ENCODE measurements at regions not wholly inside any gene's neighbourhood (a gene's known extent, or its start where the extent isn't known, plus 50 kb on each side); places are given as distances from the start of the nearest gene placed in this dataset.

- H3K36me3 Mint-ChIP-seq (ENCODE audit: low read depth): no peaks in the 10 kb centered on the region
- no peaks in the 10 kb centered on the region for H3K27me3 Mint-ChIP-seq
- H3K27ac Mint-ChIP-seq: no peak overlapping the region
- no peaks in the 10 kb centered on the region for H3K4me1 Mint-ChIP-seq (ENCODE audit: low read depth)
- H3K4me3 Mint-ChIP-seq: no peak overlapping the region
- H3K9me3 Mint-ChIP-seq: no peaks in the 10 kb centered on the region
- intact Hi-C loops (cut with micrococcal nuclease): no loop called here
Measured at GRCh38 chr9:82722561-82722960, 340.4 kb downstream of the RASEF start.

DNA sequence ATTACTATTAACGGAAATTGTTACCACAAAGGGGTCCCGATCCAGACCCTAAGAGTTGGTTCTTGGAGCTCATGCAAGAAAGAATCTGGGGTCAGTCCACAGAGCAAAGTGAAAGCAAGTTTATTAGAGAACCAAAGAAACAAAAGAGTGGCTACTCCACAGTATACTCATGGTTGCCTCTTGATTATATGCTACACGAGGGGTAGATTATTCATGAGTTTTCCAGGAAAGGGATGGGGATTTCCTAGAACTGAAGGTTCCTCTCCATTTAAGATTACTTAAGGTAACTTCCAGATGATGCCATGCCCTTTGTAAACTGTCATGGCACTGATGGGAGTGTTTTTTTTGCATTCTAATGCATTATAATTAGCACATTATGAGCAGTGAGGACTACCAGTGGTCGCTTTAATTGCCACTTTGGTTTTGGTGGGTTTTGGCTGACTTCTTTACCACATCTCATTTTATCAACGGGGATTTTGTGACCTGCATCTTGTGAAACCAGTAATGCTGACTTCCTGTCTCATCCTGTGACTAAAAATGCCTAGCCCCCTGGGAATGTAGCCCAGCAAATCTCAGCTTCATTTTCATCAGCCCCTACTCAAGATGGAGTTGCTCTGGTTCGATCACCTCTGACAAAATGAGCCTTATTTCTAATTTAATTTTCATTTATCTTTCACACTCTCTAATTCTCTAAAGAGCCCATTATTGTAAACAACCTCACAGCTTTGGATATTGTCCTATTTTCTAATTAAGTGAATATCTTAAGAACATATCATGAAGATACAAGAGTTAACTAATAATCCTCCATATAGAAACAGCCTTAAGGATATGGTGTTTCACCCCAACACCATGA is 336.3 kb downstream of the RASEF start:
- Mint-ChIP-seq H3K27me3 (no peaks in the 10 kb centered on the region), H3K9me3 (no peaks in the 10 kb centered on the region), H3K36me3 (ENCODE audit: low read depth) (no peaks in the 10 kb centered on the region), H3K4me1 (ENCODE audit: low read depth) (no peaks in the 10 kb centered on the region), H3K4me3 (no peak overlapping the region), H3K27ac (no peak overlapping the region)
- intact Hi-C loops (cut with micrococcal nuclease): no loop called here

DNA sequence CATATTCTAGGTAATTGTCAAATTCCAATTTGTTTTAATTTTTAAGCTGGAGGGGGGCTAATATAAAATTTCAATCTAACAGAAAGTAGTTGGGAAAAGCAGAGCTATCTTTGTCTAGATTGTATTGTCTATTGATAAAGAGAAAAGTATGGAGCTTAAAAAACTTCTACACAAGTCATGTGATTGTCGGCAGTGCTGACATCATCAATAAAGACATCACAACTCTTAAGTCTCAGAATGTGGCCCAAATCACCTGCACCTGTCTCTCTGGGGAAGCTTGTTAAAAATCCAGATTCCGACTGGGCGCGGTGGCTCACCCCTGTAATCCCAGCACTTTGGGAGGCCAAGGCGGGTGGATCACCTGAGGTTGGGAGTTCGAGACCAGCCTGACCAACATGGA is 333.8 kb downstream of the RASEF start:
- Mint-ChIP-seq H3K27ac (no peak overlapping the region), H3K4me1 (ENCODE audit: low read depth) (no peaks in the 10 kb centered on the region), H3K9me3 (no peaks in the 10 kb centered on the region), H3K27me3 (no peaks in the 10 kb centered on the region), H3K4me3 (no peak overlapping the region), H3K36me3 (ENCODE audit: low read depth) (no peaks in the 10 kb centered on the region)
- intact Hi-C loops (cut with micrococcal nuclease): no loop called here

DNA sequence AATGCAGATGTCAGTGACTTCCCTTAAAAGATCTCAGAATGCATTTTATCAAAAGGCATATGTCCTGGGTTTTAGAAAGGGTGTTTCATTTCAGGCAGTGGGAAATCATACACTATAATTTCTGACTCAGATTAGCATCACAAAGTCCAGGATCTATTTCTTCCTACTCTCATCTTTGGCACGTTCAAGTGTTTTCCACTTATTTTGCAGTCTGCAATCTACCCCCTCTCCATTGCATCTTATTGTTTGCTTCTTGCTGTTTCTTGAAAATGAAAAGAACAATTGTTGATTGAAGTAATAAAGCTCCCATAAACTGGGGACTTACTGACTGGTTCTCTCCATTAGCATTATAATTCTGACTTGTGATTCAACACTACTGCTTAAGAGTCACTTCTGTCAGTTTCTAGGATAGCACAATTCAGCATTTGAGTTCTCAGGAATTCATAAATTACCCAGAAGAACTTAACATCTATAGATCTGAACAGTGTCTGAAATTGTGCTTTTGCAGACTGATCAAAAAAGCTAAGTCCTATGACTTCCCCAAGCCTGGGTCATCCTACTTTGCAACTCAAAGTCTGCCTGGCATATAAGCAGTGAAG is 332.9 kb downstream of the RASEF start:
- no peaks in the 10 kb centered on the region for H3K36me3 Mint-ChIP-seq (ENCODE audit: low read depth)
- intact Hi-C loops (cut with micrococcal nuclease): no loop called here
- H3K27me3 Mint-ChIP-seq: no peaks in the 10 kb centered on the region
- H3K4me3 Mint-ChIP-seq: no peak overlapping the region
- H3K4me1 Mint-ChIP-seq (ENCODE audit: low read depth): no peaks in the 10 kb centered on the region
- no peaks in the 10 kb centered on the region for H3K9me3 Mint-ChIP-seq
- no peak overlapping the region for H3K27ac Mint-ChIP-seq

DNA sequence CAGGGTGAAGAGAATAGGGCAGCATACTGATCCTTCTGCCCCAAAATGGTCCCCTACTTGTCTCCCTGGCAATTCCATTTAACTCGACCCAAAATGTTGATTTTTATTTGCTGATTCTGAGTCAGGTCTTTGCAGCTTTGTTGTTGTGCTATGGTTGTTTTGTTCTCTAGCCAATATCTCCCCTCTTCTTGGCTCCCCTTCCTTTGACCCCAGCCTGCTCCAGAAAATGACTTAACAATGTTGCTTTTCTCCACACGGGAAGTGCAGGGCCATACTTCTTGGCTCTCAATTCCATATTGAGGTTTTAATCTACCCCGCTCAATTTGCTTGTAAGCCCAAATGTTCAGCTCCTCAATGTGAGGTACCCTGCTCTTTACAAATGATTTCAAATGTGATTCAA is 330.0 kb downstream of the RASEF start:
- H3K4me3 Mint-ChIP-seq: no peak overlapping the region
- H3K4me1 Mint-ChIP-seq (ENCODE audit: low read depth): no peaks in the 10 kb centered on the region
- no peaks in the 10 kb centered on the region for H3K27me3 Mint-ChIP-seq
- H3K36me3 Mint-ChIP-seq (ENCODE audit: low read depth): no peaks in the 10 kb centered on the region
- no peak overlapping the region for H3K27ac Mint-ChIP-seq
- H3K9me3 Mint-ChIP-seq: no peaks in the 10 kb centered on the region
- intact Hi-C loops (cut with micrococcal nuclease): no loop called here

- Mint-ChIP-seq H3K27ac (no peak overlapping the region), H3K9me3 (no peaks in the 10 kb centered on the region), H3K36me3 (ENCODE audit: low read depth) (no peaks in the 10 kb centered on the region), H3K4me1 (ENCODE audit: low read depth) (no peaks in the 10 kb centered on the region), H3K4me3 (no peak overlapping the region), H3K27me3 (no peaks in the 10 kb centered on the region)
- intact Hi-C loops (cut with micrococcal nuclease): no loop called here
Measured at GRCh38 chr9:82736126-82736525, 326.8 kb downstream of the RASEF start.

DNA sequence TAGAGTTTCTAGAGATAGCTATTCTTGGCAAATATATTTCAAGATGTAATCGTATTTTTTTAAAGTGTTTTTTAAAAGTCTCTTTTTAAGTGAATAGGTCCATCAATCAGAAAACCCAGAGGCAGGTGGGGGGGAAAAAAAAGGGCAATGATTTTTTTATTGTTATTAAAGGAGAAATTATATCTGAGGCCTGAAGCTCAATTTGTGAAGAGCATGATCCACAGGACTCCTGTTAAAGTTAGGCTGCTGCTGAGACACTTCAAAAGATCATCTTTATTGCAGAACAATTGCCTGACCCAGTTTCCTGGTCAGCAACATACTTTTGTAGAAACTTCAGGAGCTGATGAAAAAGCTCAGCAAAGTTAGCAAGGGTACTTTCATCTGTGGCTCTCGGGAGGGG is 326.2 kb downstream of the RASEF start:
- Mint-ChIP-seq H3K36me3 (ENCODE audit: low read depth) (no peaks in the 10 kb centered on the region), H3K4me3 (no peak overlapping the region), H3K9me3 (no peaks in the 10 kb centered on the region), H3K4me1 (ENCODE audit: low read depth) (no peaks in the 10 kb centered on the region), H3K27me3 (no peaks in the 10 kb centered on the region), H3K27ac (no peak overlapping the region)
- intact Hi-C loops (cut with micrococcal nuclease): no loop called here

GRCh38 chr9:82745919-82746318 is 317.0 kb downstream of the RASEF start:
- H3K27me3 Mint-ChIP-seq: no peaks in the 10 kb centered on the region
- no peaks in the 10 kb centered on the region for H3K4me1 Mint-ChIP-seq (ENCODE audit: low read depth)
- H3K9me3 Mint-ChIP-seq: no peaks in the 10 kb centered on the region
- no peaks in the 10 kb centered on the region for H3K36me3 Mint-ChIP-seq (ENCODE audit: low read depth)
- H3K27ac Mint-ChIP-seq: no peak overlapping the region
- intact Hi-C loops (cut with micrococcal nuclease): no loop called here
- no peak overlapping the region for H3K4me3 Mint-ChIP-seq

DNA sequence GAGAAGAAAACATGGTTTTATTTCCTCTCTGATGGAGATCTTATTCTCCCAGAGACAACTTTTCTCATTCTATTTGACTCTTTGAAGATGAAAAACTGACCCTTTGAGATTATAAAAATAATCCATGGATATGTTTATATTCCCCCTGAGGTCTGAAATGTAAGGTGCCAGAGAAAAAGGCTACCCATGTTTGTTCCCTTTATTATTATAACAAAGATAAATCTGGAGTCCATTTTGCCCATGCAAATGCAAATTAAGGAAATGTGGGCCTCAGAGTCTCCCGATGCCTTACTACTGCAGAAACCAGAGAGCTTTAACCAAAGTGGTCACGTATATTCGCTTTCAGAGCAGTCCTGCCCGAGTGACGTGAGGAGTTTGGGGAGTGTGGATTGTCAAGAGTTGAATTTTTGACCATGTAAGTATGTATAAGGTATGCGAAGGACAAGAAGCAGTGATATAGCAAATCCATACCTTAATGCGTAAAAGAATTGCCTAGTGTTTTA is 312.5 kb downstream of the RASEF start:
- no peaks in the 10 kb centered on the region for H3K27me3 Mint-ChIP-seq
- intact Hi-C loops (cut with micrococcal nuclease): no loop called here
- no peak overlapping the region for H3K4me3 Mint-ChIP-seq
- H3K9me3 Mint-ChIP-seq: no peaks in the 10 kb centered on the region
- no peaks in the 10 kb centered on the region for H3K36me3 Mint-ChIP-seq (ENCODE audit: low read depth)
- no peak overlapping the region for H3K27ac Mint-ChIP-seq
- H3K4me1 Mint-ChIP-seq (ENCODE audit: low read depth): no peaks in the 10 kb centered on the region

GRCh38 chr9:82757924-82758323 is 305.0 kb downstream of the RASEF start:
- Mint-ChIP-seq H3K36me3 (ENCODE audit: low read depth) (no peaks in the 10 kb centered on the region), H3K9me3 (no peaks in the 10 kb centered on the region), H3K4me1 (ENCODE audit: low read depth) (no peaks in the 10 kb centered on the region), H3K4me3 (no peak overlapping the region), H3K27ac (no peak overlapping the region), H3K27me3 (no peaks in the 10 kb centered on the region)
- intact Hi-C loops (cut with micrococcal nuclease): no loop called here

DNA sequence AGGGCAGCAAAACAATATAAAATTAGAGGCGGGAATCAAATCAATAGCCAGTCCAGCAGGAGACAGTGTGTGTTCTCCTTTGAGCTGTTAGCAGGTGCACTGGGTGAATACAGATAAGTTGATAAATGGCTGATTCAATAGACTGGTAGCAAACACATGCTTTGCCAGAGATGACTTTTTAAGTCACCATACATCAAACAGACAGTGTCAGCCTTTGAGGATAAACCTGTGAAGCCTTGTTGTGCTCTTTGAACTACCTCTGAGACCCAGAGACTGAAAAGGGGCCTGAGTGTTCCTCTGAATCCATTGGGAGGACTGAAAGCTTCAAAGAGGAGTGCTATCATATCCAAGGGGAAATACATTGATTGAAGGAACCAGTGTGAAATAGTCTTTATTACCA is 301.9 kb downstream of the RASEF start:
- intact Hi-C loops (cut with micrococcal nuclease): no loop called here
- no peak overlapping the region for H3K27ac Mint-ChIP-seq
- no peaks in the 10 kb centered on the region for H3K9me3 Mint-ChIP-seq
- H3K27me3 Mint-ChIP-seq: no peaks in the 10 kb centered on the region
- H3K4me1 Mint-ChIP-seq (ENCODE audit: low read depth): peaks cover 4% of the 10 kb centered on the region
- no peak overlapping the region for H3K4me3 Mint-ChIP-seq
- H3K36me3 Mint-ChIP-seq (ENCODE audit: low read depth): no peaks in the 10 kb centered on the region

GRCh38 chr9:82761956-82762355 is 301.0 kb downstream of the RASEF start:
- Mint-ChIP-seq H3K27ac (no peak overlapping the region), H3K4me1 (ENCODE audit: low read depth) (peaks cover 4% of the 10 kb centered on the region), H3K4me3 (no peak overlapping the region), H3K36me3 (ENCODE audit: low read depth) (no peaks in the 10 kb centered on the region), H3K9me3 (no peaks in the 10 kb centered on the region), H3K27me3 (no peaks in the 10 kb centered on the region)
- intact Hi-C loops (cut with micrococcal nuclease): no loop called here

- Mint-ChIP-seq H3K36me3 (ENCODE audit: low read depth) (no peaks in the 10 kb centered on the region), H3K4me1 (ENCODE audit: low read depth) (peaks cover 4% of the 10 kb centered on the region), H3K27me3 (no peaks in the 10 kb centered on the region), H3K27ac (no peak overlapping the region), H3K4me3 (no peak overlapping the region), H3K9me3 (no peaks in the 10 kb centered on the region)
- intact Hi-C loops (cut with micrococcal nuclease): no loop called here
Measured at GRCh38 chr9:82763656-82764055, 299.3 kb downstream of the RASEF start.

DNA sequence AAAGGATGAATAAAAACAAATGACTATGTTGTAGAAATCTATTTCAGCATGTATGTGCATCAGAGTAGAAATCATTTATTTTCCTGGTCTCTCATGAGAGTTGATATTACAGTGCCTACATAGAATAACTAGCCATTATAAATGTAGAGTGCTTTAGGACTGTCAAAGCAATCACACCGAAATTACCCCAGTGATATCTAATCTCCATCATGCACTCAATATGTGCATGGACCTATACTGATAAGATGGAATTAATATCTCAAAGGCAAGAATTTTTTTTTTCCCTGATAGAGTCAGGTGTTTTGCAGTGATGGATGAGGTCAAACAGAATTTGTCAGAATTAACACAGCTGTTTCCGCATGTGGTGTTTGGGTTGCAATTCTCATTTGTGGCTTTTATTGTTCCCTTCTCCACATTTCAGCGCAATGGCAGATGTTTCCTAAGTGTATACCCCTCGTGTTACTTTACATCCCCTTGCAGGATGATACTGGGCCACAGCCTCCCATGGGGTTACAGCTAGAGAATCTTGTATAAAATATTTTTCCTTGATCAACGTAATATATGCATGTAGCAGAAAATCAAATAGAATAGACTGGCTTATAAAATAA is 298.8 kb downstream of the RASEF start:
- Mint-ChIP-seq H3K36me3 (ENCODE audit: low read depth) (no peaks in the 10 kb centered on the region), H3K4me3 (no peak overlapping the region), H3K4me1 (ENCODE audit: low read depth) (peaks cover 4% of the 10 kb centered on the region), H3K27me3 (no peaks in the 10 kb centered on the region), H3K9me3 (no peaks in the 10 kb centered on the region), H3K27ac (no peak overlapping the region)
- intact Hi-C loops (cut with micrococcal nuclease): no loop called here

All from dendritic cell treated with granulocyte-macrophage colony-stimulating factor and Interleukin-4, amounts not matched to agents 40 ng/mL and 50 ng/mL, for 4 days (primary cell).